GM21423 (cell line): ENCODE measurements at regions not wholly inside any gene's neighbourhood (a gene's known extent, or its start where the extent isn't known, plus 50 kb on each side); places are given as distances from the start of the nearest gene placed in this dataset.

Source experiments
- ATAC-seq: cut with Tn5 transposase; IDR thresholded peaks from one replicate; pipeline ENCODE4 v1.9.1; 2021; ENCODE audit warnings: mild to moderate bottlenecking, moderate library complexity; ENCODE audit not compliant: unreplicated experiment

DNA sequence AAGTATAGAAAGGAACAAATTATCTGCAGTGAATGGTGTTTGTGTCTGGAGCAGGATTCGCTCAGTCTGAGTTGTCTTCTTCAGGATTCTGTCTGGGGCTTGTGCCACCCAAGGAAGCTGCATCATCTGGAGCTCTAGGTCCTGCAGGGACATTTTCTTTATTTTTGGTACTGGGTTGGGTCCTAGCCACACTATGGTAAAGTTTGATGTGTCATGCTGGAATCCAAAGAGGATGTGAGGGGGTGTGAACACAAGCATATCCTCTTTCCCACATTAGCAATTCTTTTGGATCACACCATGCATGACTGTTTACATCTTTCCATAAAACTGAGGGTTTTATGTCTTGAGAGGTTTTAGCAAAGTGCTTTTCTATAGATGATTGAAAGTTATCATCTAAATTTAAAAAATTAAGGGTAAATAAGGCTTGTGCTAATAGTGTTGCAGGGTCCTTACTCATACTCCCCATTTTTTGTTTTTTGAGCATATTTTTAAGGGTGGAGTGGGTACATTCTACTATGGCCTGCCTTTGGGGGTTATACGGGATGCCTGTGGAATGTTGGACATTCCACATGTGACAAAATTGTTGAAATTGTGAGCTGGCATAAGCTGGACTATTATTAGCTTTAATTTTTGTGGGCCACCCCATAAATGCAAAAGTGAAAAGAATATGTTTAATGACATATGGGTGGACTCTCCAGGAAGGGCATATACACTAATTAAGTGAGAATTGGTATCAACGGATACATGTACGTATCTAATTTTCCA, 152.0 kb upstream of the HMCN1 start:
- ATAC-seq, result no peak

DNA sequence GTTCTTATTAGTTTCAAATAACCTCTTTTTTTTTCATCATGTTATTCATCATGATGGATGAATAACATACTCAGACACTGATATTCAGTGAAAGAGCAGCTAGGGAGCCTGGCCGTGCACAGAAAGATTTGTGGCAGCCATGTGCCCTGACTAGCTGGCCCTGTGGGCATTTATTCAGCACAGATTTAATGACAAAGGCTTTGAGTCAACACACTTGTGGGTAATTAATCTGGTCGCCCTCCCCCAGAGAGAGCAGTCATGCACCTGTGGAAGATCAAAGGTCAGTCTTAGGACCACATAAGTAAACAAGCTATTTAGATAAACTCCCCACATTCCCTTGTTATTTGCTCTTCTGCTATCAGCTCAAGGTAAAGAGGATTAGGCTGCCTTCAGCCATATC, 153.2 kb upstream of the HMCN1 start:
- no peak for ATAC-seq

DNA sequence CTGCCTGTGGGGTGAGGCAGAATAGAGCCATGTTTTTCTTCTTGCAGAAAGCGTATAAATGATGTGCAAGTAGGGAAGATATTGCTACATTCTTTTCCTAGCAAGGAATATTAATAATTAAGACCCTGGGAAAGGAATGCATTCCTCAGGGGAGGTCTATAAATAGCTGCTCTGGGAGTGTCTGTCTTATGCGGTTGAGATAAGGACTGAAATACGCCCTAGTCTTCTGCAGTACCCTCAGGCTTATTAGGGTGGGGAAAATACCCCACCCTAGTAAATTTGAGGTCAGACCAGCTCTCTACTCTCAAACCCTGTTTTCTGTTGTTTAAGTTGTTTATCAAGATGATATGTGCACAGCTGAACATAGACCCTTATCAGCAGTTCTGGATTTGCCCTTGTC, 155.9 kb upstream of the HMCN1 start:
- ATAC-seq, result no peak

DNA sequence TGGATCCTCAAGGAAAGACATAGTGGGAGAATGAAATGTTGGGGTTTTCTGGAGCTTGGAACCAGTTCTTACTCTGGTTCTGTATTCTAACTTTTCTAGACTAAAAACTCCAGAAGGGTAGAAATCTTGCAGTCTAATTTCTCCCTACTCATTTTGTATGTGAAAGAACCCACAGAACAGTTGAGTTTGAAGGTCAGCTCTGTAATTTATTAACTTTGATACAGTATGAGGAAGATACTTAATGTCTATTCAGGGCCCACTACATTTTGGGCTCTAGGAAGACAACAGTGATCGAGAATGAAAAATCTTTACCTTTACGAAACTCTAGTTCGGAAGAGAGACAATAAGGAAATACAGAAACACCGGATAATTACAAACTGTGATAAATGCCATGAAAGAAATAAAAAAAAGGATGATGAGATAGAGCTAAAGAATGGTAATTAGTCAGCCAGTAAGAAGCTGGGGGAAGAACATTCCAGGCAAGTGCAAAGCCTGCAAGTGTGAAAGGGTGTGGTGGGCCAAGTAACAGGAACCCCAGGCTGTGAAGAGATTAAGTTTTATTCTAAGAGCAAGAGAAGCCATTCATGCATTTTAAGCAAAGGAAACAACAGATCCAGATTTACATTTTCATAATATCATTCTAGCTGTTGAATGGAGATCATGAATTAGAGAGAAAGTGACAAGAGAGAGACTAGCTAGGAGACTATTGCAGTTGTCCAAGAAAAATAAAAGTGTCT, 159.9 kb upstream of the HMCN1 start:
- ATAC-seq, result no peak

DNA sequence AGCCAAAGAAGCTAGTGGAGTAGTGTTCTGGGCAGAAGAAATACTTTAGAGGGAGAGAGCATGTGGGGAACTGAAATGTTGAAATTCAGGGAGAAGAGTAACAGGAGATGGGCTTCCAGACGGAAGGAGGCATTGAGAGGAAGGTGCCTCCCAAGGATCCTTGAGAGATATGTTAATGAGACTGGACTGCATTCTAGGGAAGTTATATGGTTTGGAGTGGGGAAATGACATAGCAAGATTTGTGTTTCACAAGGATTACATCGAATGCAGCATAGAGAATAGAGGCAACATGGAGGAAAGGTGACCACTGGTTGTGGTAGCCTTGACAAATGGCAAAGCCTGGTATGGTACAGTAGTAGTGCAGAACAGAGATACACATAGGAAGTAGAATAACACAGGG, 160.5 kb upstream of the HMCN1 start:
- no peak for ATAC-seq

DNA sequence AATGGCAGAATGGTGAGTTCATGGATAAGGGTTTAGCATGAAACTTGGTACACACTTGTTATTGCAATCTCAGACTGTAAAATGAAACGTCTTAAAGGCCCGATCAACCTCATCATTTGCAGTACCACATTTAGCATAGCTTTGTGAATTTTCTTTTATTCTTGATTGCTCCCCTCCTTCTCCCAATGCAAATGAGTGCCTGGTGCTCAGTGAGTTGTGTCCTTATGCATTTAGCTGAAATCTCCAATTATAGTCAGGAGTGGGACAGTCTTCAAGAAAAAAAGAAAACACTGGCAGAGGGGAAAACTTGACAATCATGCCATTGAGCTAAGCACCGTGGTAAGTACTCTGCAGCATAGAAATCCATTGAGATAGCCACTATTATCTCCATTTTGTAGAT, 161.0 kb upstream of the HMCN1 start:
- no peak for ATAC-seq

DNA sequence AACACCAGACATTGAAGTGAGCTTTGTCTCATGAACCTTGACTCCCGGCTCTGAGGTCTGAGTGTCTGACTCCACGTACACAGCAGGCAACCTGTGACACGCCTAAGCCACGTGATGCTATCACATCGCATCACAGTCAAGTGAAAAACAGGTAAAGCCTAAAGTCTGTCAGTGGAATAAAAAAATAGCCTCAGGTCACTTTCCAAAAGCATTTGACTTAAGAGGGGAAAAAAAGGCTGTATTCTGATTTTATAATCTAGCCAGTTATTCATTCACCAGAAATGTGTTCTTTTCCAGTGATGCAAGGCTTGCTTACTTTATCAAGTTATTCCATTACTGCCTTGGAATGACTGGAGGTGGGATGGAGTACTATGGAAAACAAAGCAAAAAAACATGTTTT, 163.2 kb upstream of the HMCN1 start:
- no peak for ATAC-seq

DNA sequence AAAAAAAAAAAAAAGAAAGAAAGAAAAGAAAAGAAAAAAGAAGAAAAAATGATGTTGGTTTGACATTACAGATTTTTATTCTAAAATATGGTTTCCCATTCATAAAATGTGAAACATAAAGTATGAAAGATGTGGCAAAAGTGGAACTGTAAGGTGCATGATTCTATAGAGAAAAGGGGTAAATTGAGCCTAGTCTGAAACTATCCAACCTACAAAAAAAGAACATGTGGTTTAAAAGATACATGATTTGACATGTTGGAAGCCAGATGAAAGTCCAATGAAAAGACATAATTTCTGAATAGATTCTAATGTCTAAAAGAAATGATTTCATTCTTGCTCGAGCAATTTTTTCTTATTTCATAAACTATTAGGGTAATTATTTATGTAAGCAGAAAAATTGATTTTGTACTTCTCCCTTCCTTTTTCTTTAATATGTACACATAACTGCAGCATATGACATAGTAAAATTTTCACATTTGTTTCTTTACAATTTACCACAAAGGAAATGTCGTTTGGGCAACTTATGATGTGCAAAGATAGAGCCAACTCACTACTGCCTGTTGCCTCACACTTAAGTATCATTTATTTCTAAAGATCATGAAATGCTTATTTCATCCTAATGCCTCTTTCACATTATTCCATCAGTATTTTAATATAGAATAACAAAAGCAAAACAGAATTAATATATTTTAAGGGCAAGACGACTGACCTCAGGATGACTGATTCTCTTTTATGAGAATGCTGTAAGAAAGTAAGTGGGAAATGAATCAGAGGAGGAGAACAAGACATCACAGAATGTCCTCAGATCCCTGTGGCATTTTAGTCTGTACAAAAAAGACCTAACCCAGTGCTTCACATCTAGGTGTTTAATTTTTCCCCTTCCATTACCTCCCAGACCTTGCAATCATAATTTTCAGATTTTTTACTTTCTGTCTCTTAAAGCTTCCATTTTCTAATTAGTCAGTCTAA, 165.8 kb upstream of the HMCN1 start:
- ATAC-seq, result no peak

DNA sequence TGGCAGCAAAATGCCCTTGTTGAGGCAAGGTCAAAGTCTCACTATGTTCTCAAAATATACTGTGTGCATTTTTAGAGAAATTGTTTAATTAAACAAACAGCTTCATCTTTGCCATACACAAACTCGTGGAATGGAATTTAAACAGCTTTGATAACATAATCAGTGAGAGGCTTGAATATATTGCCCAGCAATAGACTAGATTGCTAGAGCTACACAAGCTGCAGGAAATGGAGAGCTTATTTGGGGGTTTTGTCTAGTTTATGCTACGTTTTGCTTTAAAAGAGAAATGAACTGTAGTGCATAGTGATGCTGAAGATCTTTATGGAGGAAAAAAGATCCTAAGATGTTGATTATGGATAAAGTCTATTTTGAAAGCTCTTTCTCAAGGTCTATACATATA, 166.8 kb upstream of the HMCN1 start:
- no peak for ATAC-seq

DNA sequence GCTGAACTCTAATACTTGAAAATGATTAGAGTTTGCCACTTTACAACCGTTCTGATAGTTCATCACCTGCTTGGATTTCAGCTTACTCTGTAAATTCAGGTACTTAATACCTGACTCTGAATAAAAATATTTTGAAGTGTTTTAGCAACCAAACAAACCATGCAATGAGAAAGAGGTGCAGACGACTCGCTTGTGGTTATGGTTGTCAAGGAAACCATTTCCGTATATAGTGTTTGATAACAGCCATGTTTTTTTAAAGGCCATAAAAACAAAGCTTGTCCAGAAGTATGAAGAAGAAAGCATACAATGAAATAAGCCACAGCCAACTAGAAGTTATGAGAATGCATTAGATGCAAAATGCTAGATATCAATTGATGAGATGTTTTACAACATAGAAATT, 167.2 kb upstream of the HMCN1 start:
- ATAC-seq, result peak; percentile 83

DNA sequence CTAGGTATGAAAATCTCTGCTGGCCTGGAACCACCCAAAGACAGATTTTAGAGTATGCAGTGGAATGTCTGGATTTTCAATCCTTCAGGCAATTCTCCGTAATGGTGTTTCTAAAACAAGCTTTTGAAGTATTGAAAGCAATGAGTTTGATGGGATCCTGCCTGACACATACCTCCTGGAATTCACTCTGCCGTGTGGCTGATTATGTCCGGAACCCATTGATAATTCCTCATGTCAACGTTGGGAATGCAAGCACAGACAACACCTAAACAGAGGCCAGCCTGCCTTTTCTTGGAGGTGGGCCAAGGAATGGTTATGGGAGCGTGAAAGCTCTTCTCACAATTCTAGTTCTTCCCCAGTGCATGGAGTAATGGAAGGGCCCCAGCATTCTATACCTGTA, 168.9 kb upstream of the HMCN1 start:
- no peak for ATAC-seq

DNA sequence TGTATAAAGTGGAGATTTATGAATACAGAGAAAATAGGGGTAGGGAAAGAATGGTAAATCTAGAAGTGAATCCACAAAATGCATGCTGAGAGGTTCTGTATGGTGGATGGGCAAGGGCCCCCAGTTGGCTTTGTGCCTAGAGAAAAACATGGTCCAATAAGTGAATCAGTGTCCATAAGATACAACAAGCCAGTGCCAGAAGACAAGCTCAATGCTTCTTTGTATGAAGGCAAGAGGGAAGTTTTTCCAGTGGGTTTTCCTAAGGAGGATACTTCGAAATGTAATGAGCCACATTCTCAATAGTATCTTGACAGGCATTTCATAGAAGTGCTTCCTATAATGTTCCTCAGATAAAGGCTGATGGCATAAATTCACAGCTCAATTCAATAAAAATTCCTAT, 169.4 kb upstream of the HMCN1 start:
- ATAC-seq, result no peak

DNA sequence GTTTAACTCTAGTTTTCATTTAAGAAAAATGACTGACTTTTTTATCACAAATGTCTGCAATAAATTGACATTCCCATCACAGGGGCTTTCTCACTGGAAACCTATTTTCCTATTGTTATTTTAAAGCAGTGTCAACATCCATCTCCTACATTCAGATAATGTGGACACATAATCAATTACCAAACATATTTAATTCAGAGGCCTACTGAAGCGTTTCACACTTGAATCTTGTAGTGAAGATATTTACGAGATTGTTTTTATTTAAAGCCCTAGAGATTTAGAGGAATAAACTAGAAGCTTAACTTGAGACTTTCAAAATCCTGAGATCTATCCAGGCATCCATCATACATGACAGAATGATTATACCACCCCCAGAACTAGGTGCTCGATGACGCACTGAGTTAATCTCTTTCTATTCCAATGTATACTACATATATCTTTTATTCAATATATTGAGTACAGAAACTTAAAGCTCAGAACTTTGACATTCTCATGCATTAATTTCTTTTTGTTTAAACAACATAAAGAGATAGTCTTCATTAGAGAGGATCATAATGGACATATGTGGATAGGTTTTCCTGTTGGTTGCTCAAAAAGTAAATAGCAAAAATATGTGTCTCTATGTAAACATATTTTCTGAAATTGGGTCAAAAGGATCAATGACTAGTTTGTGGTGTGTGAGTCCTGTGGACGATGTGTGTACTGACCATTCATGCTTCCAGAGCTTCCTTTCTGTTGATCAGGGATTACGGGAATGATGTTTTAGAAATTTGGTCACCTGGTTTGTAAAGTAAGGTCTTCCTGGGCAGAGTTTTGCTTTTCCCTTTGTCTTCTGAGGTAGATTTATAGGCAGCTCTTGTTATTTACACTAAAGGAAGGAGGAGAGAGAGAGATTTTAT, 171.5 kb upstream of the HMCN1 start:
- ATAC-seq, result no peak

DNA sequence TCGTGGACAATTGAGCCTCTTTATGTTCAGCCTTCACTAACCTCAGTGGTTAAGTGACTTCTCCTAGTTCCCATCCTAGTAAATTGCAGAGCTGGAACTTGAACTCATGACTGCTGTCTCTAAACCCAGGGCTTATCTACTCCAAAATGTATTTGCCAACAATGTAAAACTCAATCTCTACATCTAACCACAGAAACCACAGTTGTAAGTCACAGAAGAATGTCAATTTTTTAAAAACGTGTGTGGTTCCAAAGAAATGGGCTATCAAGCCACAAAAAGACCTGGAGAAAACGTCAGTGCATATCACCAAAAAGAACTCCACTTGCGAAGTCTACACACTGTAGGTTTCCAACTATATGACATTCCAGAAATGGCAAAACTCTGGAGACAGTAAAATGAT, 172.6 kb upstream of the HMCN1 start:
- no peak for ATAC-seq

DNA sequence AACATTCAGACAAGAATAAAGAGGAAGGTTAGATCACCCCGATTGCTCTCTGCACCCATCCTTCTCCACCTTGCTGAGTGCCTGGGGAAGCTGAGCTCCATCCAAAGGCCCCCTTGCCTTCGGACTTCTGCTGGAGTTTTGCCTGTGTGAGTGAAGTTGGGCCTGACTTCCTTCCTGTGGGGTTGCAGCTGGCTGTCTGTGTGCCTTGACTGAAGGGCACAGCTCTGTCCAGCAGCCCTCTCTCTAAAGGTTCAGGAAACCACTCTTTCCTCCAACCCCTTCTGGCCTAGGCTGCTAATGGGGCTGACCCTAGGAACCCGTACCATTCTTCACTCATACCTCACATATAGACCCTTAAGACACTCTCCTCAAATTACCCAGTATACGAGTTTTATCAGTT, 173.4 kb upstream of the HMCN1 start:
- ATAC-seq, result peak; percentile 26

DNA sequence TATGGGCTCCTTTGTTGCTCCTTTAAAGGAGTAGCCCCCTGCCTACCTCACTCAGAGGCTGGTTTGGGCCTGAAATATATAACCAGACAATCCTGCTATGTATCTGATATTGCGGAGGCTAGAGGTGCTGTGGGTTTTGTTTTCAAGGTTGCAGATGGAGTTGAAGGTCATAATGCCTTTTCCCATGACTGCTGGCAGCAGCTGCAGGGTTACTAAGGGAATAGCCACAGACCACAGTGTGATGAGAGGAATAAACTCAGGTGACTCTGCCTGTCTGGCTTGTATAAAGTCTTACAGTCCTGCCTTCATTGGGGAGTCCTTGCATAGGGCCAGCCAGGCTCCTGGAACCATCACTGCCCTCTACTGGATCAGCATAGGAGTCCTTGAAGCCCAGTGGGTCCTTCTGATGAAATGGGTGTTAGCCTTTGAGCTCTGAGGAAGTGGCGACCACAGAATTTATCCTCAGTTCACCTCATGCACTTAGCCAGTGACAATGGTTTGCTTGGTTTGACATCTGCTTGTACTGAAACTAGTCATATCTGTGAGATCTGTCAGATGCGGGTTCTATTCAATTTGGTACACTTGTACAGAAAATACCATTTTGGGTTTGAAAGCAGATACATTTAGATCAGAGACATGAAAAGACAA, 174.4 kb upstream of the HMCN1 start:
- ATAC-seq, result peak; percentile 97

DNA sequence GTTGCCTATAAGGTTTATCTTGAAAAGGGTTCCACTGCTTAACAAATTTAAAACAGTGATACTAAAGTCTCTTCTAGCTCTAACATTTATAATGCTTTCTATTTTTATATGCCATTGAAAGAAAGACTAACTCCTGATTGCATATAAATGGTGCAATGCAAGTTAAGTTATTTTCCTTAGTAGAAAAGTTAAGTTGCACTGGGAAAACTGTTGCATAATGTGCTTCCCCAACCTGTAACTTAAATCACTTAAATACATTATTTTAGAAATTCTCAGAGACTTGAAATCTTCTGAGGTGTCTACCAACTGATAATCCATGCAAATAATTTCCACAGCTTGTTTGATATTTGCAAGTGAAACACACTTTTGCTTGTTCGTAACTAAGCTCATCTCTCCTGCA, 175.0 kb upstream of the HMCN1 start:
- ATAC-seq, result no peak

DNA sequence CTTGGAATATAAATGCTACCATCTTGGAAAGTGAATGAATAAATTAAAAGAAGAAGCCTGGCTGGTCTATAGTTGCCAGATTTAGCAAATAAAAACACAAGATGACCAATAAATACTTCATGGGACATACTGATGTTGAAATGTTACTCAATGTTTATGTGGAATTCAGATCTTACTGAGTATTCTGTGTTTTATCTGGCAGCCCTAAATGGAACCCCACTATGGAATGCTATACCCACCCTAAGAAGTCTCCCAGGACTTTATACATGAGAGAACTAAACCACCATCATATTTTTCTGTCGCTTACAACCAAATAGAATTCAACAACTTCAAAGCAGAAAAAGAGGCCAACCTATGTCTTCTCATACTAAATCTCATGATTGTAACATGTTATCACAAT, 177.6 kb upstream of the HMCN1 start:
- no peak for ATAC-seq

DNA sequence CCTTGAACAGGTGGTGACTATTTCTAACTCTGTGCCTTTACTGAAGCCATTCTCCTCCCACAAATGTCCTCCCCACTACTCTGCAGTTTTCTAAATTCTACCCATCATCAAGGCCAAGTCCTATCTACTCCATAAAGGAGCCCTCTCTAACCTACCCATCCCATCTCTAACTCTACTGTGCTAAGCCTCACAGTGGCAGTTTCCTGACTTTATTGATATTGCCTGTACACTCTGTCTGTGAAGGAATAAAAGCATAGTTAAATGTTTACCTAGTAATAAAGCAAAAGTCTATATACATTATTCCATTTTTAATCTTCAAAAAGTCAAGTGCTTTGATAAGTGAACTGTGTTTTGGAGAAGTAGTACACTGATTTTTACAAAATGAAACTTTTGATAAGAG, 178.4 kb upstream of the HMCN1 start:
- ATAC-seq, result no peak

DNA sequence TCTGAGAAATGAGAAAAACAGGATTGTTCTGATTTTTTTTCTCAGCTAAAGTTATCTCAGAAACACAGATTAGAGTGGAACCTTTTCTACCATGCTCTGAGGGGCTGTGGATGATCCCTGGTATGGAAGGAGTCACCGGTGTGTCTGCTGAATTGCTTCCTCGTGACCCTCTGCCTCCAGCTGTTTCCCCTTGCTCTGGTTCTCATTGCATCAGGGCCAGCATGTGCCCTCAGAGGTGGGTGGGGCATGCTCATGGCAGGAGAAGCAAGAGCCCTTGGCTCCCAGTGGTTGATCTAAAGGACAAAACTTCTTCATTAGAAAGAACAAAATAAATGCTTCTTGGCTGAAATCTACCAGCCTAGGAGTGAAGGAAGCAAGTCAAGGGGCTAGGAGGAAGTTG, 183.2 kb upstream of the HMCN1 start:
- no peak for ATAC-seq
